Left ventricle myocardium inferior (tissue), 1 donor: ENCODE measurements at regions not wholly inside any gene's neighbourhood (a gene's known extent, or its start where the extent isn't known, plus 50 kb on each side); places are given as distances from the start of the nearest gene placed in this dataset.

Experiments used
- DNase-seq: peaks from one replicate; pipeline ENCODE4 v3.0.0-alpha.2; 2020
- H3K27ac ChIP-seq: fragments of 200-600 bp; replicated peaks from 2 replicates; pipeline ENCODE4 v1.8.0; 2021
- H3K27me3 ChIP-seq: fragments of 200-600 bp; 2 replicates; pipeline ENCODE4 v1.8.0; 2021; ENCODE audit warnings: low read depth
- H3K36me3 ChIP-seq: fragments of 200-600 bp; 2 replicates; pipeline ENCODE4 v1.8.0; 2021
- H3K4me1 ChIP-seq: fragments of 200-600 bp; 2 replicates; pipeline ENCODE4 v1.8.0; 2021
- H3K4me3 ChIP-seq: fragments of 200-600 bp; 2 replicates; pipeline ENCODE4 v1.8.0; 2021; ENCODE audit warnings: mild to moderate bottlenecking, moderate library complexity
- H3K9me3 ChIP-seq: fragments of 200-600 bp; replicated peaks from 2 replicates; pipeline ENCODE4 v1.8.0; 2021
- intact Hi-C: fragments of 100-400 bp; cut with micrococcal nuclease; formaldehyde crosslinking; loops from one replicate; pipeline ENCODE4 v1.11.0; 2022
- TF ChIP-seq, protein P1 (sequence below): fragments of 200-600 bp; IDR thresholded peaks from 2 replicates; pipeline ENCODE4 v1.8.0; 2021; ENCODE audit warnings: antibody characterized with exemption, mild to moderate bottlenecking, borderline replicate concordance
- donor health status: DM: no; HTN: yes; CAD: no; lungs with severe emphysema.

DNA sequence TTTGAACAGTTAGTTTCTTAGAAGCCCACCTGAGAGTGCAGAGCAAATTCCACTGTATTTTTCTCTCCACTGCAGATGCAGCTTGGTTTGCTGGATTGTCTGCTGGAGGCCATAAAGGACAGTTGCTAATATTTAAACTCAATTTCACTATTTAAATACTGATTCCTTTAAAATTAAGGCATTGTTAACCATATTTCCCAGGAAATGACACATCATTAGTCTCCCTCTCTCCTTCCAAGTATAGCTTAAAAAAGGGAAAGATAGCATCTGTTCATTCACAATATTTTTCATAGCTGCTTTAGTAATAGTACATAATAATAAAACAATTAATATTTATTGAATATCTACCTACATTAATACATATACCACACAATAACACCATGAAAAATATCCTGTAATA lies 252.9 kb downstream of the HGF start:
- no peaks in the 10 kb centered on the region for H3K36me3 ChIP-seq
- no peaks in the 10 kb centered on the region for H3K4me1 ChIP-seq
- intact Hi-C loops, result no loop called here
- H3K9me3 ChIP-seq, result peaks cover 8% of the 10 kb centered on the region
- H3K27me3 ChIP-seq, result no peaks in the 10 kb centered on the region
- no peak overlapping the region for H3K27ac ChIP-seq
- no peak for DNase-seq
- TF ChIP-seq, protein P1, sequence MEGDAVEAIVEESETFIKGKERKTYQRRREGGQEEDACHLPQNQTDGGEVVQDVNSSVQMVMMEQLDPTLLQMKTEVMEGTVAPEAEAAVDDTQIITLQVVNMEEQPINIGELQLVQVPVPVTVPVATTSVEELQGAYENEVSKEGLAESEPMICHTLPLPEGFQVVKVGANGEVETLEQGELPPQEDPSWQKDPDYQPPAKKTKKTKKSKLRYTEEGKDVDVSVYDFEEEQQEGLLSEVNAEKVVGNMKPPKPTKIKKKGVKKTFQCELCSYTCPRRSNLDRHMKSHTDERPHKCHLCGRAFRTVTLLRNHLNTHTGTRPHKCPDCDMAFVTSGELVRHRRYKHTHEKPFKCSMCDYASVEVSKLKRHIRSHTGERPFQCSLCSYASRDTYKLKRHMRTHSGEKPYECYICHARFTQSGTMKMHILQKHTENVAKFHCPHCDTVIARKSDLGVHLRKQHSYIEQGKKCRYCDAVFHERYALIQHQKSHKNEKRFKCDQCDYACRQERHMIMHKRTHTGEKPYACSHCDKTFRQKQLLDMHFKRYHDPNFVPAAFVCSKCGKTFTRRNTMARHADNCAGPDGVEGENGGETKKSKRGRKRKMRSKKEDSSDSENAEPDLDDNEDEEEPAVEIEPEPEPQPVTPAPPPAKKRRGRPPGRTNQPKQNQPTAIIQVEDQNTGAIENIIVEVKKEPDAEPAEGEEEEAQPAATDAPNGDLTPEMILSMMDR, result no peak
- no peak overlapping the region for H3K4me3 ChIP-seq

DNA sequence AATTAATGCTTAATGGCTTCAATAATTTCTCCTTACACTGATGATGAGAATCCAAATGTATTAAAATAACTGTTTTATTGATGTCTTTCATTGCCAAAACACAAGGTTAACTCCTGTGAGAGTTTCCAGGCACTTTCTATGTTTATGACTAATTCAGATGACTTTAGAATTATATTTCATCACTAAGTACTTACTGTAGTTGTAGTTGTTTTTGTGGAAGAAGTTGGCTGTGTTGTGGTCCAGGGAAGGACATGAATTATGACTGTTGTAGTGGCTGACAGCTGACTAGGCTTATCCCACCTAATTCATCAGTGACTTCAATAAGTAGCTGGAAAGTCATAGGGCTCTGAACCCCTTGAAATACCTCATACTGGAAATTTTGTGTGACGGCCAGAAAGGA lies 254.8 kb downstream of the HGF start:
- no peak for DNase-seq
- no peak overlapping the region for H3K27ac ChIP-seq
- H3K4me1 ChIP-seq, result no peaks in the 10 kb centered on the region
- intact Hi-C loops, result no loop called here
- no peaks in the 10 kb centered on the region for H3K27me3 ChIP-seq
- peaks cover 8% of the 10 kb centered on the region for H3K9me3 ChIP-seq
- TF ChIP-seq, protein P1, result no peak
- no peaks in the 10 kb centered on the region for H3K36me3 ChIP-seq
- H3K4me3 ChIP-seq, result no peak overlapping the region

DNA sequence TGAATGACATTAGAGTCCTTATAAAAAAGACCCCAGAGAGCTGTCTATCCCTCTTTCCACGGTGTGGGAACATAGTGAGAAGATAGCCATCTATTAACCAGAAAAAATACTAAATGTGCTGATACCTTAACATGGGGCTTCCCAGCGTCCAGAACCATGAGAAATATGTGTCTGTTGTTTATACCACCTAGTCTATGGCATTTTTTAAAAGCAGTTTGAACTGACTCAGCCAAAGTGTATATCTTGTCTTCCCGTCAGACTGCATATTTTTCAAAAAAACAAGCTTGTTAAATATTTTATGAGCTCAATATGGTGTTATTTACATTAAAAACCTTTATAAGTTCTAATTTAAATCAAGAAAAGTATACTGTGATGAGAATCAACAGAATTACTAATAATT lies 255.3 kb downstream of the HGF start:
- Histone ChIP-seq H3K4me3 (no peak overlapping the region), H3K27me3 (no peaks in the 10 kb centered on the region), H3K4me1 (no peaks in the 10 kb centered on the region), H3K36me3 (no peaks in the 10 kb centered on the region), H3K9me3 (peaks cover 8% of the 10 kb centered on the region), H3K27ac (no peak overlapping the region)
- TF ChIP-seq, protein P1, result no peak
- no peak for DNase-seq
- intact Hi-C loops, result no loop called here

DNA sequence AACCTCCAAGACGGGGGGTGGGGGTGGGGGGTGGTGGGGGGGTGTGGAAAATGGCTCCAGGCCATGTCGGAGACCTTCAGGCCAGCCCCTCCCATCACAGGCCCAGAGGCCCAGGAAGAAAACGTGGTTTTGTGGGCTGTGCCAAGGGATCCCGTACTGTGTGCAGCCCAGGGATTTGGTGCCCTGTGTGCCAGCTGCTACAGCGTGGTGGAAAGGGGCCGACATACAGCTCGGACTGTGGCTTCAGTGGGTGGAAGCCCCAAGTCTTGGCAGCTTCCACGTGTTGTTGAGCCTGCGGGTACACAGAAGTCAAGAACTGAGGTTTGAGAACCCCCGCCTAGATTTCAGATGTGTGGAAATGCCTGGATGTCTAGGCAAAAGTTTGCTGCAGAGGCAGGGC lies 259.7 kb downstream of the HGF start:
- H3K4me3 ChIP-seq, result no peak overlapping the region
- DNase-seq, result no peak
- TF ChIP-seq, protein P1, result no peak
- no peaks in the 10 kb centered on the region for H3K27me3 ChIP-seq
- no peaks in the 10 kb centered on the region for H3K4me1 ChIP-seq
- intact Hi-C loops, result no loop called here
- H3K27ac ChIP-seq, result no peak overlapping the region
- H3K36me3 ChIP-seq, result no peaks in the 10 kb centered on the region
- H3K9me3 ChIP-seq, result peaks cover 8% of the 10 kb centered on the region

DNA sequence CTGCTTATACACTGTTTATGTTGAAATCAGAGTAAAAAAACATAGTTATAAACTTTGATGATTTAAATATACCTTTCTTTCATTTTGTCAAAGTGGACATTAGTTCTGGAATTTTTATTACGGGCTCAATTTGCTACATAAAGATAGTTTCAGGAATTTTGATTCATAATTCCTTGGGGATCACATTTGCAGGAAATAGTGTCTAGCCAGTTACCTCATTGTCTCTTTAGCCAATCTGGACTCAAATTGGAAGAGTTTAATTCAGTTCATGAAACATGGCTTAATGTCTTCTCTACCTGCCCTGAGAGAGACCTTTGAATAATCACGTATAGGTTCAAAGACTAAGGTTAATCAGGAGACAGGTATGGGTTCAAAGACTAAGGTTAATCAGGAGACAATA lies 262.6 kb downstream of the HGF start:
- no peak for DNase-seq
- TF ChIP-seq, protein P1, result no peak
- Histone ChIP-seq H3K4me3 (no peak overlapping the region), H3K9me3 (no peaks in the 10 kb centered on the region), H3K36me3 (no peaks in the 10 kb centered on the region), H3K27me3 (no peaks in the 10 kb centered on the region), H3K27ac (no peak overlapping the region), H3K4me1 (no peaks in the 10 kb centered on the region)
- intact Hi-C loops, result loop anchor here (10.0 kb wide), 1 partner anchor 448 kb away; no protein-coding TSS in a partner anchor

DNA sequence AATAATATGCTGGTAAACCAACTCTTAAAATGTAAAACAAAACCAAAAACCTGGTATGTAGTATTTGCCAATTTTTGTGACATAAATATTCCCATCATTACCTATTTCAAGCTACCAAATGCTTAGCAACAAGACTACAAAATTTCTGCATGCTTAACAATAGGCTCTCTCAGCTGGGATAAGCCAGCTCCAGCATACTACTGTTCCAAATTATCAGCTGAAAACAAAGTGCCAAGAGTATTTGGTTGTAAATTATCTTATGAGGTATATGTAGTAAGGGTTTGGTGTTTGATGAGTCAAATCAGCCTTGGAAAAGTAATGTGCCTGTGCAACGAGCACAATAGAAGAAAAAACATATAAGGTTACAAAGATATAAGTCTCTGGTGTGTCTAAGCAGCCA lies 263.2 kb downstream of the HGF start:
- no peaks in the 10 kb centered on the region for H3K9me3 ChIP-seq
- no peak overlapping the region for H3K27ac ChIP-seq
- H3K4me3 ChIP-seq, result no peak overlapping the region
- no peaks in the 10 kb centered on the region for H3K4me1 ChIP-seq
- H3K27me3 ChIP-seq, result no peaks in the 10 kb centered on the region
- no peaks in the 10 kb centered on the region for H3K36me3 ChIP-seq
- no peak for DNase-seq
- TF ChIP-seq, protein P1, result no peak
- intact Hi-C loops, result loop anchor here (10.0 kb wide), 1 partner anchor 448 kb away; no protein-coding TSS in a partner anchor
